CD4-positive, alpha-beta T cell treated with Interleukin-1 beta for 1 hour (primary cell): ENCODE measurements at regions not wholly inside any gene's neighbourhood (a gene's known extent, or its start where the extent isn't known, plus 50 kb on each side); places are given as distances from the start of the nearest gene placed in this dataset.
"Not testable (repeated sequence)": the region's sequence is repeated elsewhere in the genome, so short reads cannot be mapped to it uniquely, and the experiment has no call there.

Experiments
- DNase-seq, 2 donors: peaks; one replicate each; pipeline ENCODE4 v3.0.0-alpha.2; 2020 to 2022

DNA sequence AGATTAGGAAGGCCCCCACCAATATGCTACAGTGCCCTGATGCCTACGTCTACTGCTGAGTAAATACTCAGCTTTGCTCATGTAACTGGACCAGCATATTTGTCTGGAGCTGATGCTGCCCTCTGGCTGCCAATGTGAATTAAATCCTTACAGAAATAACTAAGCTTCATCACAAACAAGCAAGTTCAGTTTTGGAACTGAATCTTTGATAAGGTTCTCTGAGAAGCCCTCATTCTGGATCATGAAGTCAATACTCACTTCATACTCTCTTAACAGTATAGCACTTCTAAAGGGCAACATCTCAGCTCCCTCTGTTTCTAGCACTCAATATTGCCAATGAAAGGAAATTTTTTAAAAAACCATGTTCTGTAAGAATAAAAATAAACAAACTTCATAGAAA is 246.7 kb downstream of the ETV1 start:
- no peak for DNase-seq

DNA sequence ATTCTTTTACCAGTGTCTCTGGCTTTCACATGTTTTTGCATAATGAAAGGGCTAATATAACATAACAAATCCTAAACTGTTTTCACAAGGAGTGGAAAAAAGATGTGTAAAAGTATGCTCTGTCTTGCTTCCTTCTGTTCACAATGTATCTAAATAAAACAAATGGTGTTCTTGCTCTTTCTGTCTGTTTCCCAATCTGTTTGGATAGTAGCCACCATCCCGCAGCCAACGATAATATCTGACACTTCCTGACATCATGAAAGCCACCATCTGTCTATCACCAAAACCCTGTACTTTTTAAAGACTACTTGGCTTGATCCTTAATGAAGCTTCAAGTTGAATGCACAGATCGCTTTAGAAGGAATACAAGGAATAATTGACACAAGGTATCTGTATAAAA is 246.2 kb downstream of the ETV1 start:
- no peak for DNase-seq

DNA sequence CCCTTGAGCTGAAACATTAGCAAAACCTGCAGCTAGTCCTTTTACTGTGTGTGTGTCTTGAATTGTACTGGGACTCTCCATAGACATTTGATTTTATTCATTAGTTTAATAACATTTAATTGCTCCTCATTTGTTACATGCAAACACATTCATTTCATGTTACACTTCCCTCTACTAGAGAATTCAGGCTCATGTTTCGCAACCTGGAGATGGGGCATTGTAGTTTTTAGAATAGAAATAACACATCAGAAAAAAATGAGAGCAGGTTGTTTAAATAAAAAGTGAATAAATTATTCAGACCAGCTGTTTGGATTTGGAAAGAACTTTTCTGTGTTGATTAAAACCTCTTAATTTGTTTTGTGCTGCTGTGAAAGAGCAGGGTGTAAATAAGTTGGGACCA is 243.9 kb downstream of the ETV1 start:
- DNase-seq = no peak

DNA sequence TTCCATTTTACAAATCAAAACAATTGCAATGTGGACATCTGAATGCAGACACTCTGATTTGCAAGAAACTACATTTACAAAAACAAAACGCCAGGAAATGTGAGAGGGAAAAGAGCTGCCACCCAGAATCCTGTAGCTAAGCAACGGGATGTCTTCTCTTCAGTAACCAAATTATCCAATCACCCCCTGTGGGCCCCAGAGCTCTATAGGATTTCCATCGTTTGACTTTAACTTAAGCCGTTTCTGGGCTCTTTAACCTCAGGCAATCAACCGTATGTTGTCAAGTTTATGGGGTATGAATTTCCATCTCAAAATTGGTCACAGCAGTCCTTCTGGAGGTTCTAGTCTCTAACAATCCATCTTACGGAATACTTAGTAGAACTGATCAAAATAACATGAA is 240.5 kb downstream of the ETV1 start:
- DNase-seq = no peak

DNA sequence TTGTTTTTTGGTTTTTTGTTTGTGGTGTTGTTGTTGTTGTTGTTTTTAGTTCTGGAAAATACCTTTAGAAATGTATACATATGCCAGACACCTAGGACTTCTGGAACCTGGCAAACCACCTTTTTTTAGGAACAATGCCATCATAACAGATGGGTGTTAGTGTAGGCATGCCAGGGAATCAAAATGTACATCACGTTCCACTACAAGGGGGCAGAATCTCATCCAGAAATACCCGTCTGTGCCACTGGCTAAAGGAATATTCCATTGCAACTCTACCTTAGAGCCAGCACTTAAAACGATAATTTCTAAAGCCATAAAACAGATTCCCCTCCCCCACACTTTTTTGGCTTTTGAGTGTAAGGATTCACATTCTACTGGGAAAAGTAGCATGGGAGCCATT is 239.8 kb downstream of the ETV1 start:
- DNase-seq = no peak

DNA sequence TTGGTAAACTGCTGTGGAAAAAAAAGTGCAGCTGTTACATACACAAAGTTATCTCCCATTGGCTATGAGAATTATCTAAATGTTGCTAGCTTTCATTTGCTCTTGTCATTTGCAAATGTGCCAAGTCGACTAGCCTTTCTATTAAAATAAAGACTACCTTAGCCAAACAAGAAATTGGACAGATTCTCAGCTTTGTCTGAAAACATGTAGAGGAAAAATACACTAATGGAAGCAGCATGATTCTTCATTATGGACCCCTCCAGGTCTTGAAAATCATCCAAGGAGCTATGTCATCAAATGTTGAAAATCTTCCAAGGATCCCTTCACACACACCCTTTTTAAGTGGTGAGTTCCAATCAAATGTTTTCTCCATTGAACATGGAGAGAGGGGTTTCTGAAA is 237.7 kb downstream of the ETV1 start:
- no peak for DNase-seq

DNA sequence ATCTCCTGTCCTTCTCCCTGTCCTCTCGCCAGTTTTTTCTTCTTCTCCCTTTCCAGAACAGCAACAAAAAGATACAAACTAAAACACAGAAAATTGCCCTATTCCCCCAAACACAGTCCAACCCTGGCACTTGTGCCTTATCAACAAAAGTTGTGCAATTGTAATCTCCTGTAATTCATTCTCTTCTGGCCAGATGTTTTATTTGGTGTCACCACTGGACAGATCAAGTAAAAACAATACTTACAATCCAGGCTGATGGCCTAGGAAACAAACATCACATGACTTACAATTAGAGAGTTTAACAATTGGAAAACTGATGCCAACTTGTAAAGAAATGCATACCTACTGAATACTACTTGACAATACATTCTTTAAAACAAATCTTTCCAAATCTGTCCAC is 231.6 kb downstream of the ETV1 start:
- no peak for DNase-seq

DNA sequence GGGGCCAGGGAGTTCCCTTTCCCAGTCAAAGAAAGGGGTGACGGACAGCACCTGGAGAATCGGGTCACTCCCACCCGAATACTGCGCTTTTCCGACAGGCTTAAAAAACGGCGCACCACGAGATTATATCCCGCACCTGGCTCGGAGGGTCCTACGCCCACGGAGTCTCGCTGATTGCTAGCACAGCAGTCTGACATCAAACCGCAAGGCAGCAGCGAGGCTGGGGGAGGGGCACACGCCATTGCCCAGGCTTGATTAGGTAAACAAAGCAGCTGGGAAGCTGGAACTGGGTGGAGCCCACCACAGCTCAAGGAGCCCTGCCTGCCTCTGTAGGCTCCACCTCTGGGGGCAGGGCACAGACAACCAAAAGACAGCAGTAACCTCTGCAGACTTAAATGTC is 223.6 kb downstream of the ETV1 start:
- not testable (repeated sequence) for DNase-seq

DNA sequence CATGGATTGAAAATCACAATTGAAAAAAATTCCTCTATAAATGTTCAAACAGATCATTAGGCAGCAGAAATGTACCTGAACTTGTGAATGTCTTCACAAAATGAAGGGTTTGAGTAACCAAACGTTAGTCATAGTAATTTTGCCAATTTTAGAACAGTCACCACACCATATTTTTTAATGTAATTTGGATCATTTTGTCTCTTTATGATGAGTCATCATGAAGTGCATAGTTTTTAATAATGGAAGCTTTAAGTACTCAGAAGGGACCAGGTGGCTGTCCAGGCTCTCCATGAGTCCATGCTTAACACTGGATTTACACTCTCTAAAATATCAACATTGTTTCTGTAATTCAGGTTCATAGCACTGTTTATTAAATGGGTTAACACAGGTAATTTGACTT is 219.2 kb downstream of the ETV1 start:
- no peak for DNase-seq

DNA sequence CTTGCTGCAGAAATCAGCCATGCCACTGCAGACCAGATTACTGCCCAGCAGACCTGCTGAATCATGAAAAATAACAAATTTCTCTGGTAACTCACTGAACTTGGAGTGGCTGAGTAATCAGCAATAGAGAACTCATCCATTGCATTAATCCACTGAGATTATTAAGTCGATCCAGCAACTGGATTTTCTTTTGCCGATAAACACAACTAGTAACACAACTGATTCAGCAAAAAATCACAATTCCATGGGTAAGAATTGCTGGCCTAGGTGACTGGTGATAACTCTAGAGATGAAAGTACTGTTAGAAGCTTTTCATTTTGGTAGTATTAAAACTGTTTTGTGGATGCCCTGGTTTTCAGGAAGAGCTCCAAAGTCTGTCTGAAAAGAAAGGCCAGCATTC is 214.5 kb downstream of the ETV1 start:
- no peak for DNase-seq

DNA sequence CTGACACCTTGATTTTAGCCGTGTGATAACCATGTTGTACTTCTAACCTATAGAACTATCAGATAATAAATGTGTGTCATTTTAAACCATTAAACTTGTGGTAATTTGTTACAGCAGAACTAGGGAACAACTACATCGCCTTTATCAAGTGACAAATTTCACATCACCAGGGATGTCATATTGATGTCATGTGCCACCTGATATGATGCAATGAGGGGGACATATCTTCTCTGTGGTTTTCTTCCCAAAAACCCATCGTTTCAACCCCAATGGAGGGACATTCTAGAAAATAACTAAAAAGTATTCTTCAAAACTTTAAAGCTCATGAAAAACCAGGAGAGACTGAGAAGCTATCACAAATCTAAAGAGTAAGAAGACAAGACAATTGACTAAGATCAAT is 212.2 kb downstream of the ETV1 start:
- no peak for DNase-seq

DNA sequence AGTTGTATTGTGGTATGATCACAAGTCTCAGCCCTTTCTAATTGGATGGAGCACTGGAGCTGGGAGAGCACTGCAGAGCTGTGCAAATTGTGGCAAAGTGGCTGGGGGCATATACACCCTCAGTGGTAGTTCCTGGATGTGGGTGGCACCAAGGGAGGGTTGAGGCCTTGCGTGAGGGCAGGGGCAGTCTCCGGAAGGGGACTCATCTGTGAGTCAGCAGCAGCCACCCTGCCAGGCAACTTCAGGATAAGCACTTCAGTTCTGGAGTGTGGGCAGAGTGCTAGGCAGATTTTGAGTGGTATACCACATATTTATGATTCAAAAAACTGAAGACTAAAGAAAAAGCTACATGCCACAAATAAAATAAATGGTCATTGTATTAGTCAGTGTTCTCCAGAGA is 210.5 kb downstream of the ETV1 start:
- no peak for DNase-seq

DNA sequence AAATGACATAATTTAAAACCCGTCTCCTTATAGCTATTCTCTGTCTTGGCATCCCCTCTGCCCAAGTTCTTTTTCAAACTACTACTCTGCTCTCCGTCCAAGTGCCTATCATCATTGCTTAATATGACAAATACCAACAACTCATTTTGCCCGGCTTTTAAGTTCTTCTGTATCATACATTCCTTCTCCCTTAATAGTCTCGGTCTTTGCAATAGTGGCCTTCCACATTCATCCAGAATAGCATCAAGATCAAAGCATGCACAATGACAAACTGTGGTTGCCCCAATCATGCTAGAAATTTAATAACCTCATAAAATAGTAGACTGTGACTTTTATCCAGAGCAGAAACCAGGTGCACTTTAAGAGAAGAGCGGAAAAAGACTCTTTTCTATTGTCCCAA is 198.9 kb downstream of the ETV1 start:
- no peak for DNase-seq

DNA sequence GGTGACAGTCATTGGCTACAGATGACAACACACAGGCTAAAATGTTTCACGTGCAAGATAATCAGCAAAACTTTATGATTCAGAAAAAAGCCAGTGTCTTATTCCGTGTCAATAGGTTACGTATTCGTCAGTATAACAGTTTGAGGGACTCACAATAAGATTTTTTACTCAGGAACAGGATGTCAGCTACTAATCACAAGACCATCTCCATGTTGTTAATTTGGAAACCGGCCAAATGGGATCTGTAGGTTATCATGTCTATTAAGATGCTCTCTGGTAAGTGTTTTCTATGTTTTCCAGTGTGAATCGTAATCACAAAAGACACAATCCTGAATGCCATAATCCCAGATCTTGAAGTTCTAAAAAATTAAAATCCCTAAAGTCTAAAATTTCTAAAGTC is 197.3 kb downstream of the ETV1 start:
- DNase-seq = no peak

DNA sequence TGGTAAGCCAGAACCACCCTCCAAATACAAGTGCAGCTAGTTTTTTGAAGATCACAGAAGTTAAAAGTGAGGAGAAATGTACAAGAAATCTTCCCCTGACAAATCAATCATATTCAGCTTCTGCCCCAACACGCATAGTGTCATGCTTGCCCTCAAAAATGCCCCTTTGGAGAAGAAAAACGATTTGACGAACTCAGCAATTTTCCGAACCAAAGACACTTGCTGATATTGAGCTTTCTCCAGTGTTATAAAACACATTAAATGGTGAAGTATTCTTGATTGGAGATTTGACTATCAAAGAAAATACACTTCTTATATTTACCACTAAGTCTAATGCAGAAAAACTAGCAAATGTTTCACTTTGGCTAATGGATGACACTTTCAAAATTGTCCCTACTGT is 195.5 kb downstream of the ETV1 start:
- DNase-seq = no peak

DNA sequence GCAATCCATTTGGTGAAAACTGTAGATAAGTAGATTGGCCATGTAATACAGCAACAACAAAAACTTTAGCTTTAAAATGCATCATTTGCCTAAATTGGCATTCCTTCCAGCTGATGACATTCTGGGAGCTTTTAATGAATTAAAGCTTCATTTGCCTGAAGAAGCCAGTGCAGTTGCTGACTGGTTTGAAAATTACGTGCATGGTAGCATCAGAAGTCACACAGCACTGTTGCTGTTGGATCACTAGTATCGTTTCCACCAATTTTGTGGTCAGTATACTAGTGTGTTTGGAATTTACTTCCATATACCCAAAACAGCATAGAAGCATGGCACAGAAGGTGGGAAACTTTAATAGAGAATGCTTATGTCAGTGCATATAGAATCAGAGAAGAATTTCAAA is 194.9 kb downstream of the ETV1 start:
- no peak for DNase-seq

DNA sequence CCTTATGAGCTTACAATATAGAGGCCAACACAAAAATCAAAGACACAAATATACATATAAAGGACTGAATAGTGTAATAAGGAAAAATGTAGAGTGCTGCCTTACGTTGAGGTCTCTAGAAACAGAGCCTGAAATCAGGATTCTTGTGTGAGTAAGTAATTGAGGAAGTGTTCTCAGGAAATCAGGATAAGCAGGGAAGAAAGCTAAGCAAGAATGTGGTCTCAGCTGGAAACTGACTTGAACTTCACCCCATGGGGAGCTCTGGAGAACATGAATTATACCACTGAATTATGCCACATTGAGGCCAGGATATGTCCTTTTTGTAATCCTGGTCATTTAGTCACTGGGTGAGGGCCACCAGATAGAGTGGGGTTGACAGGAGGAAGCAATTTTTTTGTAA is 191.9 kb downstream of the ETV1 start:
- no peak for DNase-seq

DNA sequence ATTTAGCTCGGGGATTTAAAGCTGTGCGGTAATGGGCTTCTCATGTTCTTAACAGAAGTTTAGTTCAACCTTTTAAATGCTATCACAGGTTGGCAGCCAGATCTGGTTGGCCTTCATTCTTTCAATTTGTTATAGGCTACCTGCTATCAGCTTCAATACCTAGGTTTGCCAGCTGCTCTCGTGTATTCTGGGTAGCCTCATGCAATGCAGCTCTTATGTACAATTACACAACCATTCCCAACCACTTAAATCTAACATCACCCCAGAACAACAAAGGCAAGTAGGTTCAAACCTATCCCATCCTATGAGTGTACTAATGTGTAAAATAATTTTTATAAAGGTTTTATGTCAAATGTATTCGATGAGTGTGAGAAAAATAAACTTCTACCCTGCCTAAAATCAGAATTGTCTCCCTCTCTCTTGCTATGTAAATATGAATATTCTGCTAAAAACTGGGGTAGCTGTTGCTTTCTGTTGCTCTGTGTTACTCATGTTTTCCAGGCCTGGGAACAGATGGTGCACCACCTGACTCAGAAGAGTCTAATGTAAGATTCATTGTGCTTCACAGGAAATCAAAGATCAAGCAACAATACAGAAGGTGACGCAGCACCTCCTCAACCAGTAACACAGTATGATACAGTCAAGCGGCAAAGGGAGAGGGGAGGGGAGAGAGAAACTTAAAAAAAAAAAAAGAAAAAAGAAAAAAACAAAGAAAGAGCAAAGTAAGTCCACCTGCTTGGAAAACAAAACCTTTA is 188.6 kb downstream of the ETV1 start:
- DNase-seq = peak in 1 of 2 donors; percentile 8

DNA sequence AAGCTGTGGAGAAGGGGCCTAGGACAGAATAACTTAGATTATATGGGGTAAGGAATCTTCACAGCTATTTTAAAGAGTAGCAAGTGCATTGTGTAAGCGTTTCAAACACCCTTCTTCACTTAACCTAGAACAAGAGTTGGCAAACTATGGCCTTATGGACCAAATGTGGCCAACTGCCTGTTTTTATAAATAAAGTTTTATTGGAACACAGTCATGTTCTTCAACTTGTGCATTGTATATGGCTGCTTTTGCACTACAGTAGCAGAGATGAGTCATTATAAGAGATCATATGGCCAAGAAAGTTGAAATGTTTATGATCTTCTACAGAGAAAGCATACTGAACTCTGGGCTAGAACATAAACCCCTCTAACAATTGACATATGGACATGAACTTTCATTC is 187.8 kb downstream of the ETV1 start:
- DNase-seq = no peak

DNA sequence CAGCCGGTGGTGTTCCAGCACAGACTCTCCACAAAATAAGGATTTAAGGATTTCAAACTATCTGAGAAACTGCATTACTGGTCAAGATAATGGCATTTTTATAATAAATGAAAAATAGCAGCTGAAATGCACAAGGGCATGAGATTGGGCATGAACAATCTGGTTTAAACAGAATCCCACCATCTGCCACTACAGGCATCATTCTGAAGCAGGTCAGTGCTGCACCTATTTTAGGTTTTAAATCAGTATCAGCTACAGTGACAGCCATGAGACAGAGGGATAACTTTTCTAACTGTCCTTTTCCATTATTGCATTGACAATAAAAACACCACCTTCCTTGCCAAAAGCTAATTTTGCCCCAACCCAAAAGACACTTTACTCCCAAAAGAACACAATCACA is 186.8 kb downstream of the ETV1 start:
- no peak for DNase-seq

DNA sequence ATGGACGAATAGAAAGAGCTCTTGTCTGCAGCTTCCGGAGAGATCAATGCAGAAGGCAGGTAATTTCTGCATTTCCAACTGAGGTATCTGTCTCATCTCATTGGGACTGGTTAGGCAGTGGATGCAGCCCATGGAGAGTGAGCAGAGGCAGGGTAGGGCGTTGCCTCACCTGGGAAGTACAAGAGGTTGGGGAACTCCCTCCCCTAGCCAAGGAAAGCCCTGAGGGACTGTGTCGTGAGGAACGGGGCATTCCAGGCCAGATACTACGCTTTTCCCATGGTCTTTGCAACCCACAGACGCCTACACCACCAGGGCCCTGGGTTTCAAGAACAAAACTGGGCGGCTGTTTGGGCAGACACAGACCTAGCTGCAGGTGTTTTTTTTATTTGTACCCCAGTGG is 186.3 kb downstream of the ETV1 start:
- no peak for DNase-seq

DNA sequence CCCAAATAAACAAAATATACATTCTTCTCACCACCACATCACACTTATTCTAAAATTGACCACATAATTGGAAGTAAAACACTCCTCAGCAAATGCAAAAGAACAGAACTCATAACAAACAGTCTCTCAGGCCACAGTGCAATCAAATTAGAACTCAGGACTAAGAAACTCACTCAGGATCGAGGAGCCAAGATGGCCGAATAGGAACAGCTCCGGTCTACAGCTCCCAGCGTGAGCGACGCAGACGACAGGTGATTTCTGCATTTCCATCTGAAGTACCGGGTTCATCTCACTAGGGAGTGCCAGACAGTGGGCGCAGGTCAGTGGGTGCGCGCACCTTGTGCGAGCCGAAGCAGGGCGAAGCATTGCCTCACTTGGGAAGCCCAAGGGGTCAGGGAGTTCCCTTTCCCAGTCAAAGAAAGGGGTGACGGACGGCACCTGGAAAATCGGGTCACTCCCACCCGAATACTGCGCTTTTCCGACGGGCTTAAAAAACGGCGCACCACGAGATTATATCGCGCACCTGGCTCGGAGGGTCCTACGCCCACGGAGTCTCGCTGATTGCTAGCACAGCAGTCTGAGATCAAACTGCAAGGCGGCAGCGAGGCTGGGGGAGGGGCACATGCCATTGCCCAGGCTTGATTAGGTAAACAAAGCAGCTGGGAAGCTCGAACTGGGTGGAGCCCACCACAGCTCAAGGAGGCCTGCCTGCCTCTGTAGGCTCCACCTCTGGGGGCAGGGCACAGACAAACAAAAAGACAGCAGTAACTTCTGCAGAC is 183.2 kb downstream of the ETV1 start:
- DNase-seq = not testable (repeated sequence)

DNA sequence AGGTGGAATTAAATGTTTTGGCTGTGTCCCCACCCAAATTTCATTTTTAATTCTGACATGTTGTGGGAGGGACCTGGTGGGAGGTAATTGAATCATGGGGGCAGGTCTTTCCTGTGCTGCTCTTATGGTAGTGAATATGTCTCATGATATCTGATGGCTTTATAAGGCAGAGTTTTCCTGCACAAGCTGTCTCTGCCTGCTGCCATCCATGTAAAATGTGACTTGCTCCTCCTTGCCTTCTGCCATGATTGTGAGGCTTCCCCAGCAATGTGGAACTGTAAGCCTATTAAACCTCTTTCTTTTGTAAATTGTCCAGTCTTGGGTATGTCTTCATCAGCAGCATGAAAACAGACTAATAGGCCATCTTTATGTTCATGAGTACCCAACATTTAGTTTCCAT is 172.2 kb downstream of the ETV1 start:
- DNase-seq = not testable (repeated sequence)

DNA sequence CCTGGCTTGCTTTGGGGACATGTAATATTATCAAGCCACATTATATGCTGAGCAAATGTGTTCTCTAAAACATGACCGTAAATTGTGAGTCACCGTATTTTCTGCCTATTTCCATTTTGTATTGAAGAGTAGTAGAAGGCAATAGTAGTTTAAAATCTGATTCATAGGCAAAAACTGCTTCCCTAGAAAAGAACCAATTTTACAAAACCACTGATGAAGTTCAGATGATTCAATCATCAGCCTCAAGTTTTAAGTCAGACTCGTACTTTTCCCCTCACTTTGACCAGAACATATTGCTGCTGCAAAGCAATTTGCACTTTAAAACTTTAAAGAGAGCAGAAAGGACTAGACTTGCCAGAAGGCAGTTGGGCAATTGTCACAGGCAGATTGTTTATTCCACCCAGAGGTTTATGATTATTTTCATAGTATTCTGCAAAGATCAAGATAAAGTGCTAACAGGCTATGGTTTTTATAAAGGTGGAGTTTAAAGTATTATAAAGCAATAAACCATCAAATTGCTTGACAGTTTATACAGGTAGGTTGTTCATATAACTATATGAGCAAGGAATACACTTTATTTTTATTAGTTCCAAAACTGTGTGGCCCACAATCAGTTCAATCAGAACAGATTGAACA is 168.2 kb downstream of the ETV1 start:
- no peak for DNase-seq
